Parathyroid adenoma (tissue), 2 donors: ENCODE measurements at regions not wholly inside any gene's neighbourhood (a gene's known extent, or its start where the extent isn't known, plus 50 kb on each side); places are given as distances from the start of the nearest gene placed in this dataset.
"Not testable (repeated sequence)": the region's sequence is repeated elsewhere in the genome, so short reads cannot be mapped to it uniquely, and the experiment has no call there.

ENCODE experiments used
- H2AFZ ChIP-seq: fragments of 300-600 bp; sonication (generic); one replicate; pipeline ENCODE4 v1.7.0; 2017; ENCODE audit warnings: antibody characterized with exemption, mild to moderate bottlenecking
- H3K27ac ChIP-seq: fragments of 300-600 bp; sonication (generic); one replicate; pipeline ENCODE4 v1.7.0; 2017
- H3K27me3 ChIP-seq: fragments of 300-600 bp; sonication (generic); one replicate; pipeline ENCODE4 v1.7.0; 2017; ENCODE audit warnings: low read length; ENCODE audit not compliant: control insufficient read depth, insufficient read depth
- H3K36me3 ChIP-seq: fragments of 300-600 bp; sonication (generic); one replicate; pipeline ENCODE4 v1.7.0; 2017; ENCODE audit warnings: low read length; ENCODE audit not compliant: control insufficient read depth, insufficient read depth
- H3K4me1 ChIP-seq: fragments of 300-600 bp; sonication (generic); one replicate; pipeline ENCODE4 v1.7.0; 2017; ENCODE audit warnings: control low read depth
- H3K4me2 ChIP-seq: fragments of 300-600 bp; sonication (generic); one replicate; pipeline ENCODE4 v1.7.0; 2017; ENCODE audit warnings: low read length
- H3K4me3 ChIP-seq: fragments of 300-600 bp; sonication (generic); one replicate; pipeline ENCODE4 v1.7.0; 2017; ENCODE audit warnings: low read depth, low read length
- H3K79me2 ChIP-seq: fragments of 300-600 bp; sonication (generic); one replicate; pipeline ENCODE4 v1.7.0; 2017; ENCODE audit warnings: control low read depth
- H3K9ac ChIP-seq: fragments of 300-600 bp; sonication (generic); one replicate; pipeline ENCODE4 v1.7.0; 2017; ENCODE audit warnings: mild to moderate bottlenecking
- H3K9me3 ChIP-seq: fragments of 300-600 bp; sonication (generic); one replicate; pipeline ENCODE4 v1.7.0; 2017; ENCODE audit warnings: low read length; ENCODE audit not compliant: control insufficient read depth
- TF ChIP-seq, protein P1 (sequence below): fragments of 300-600 bp; sonication (generic); IDR thresholded peaks from one replicate; pipeline ENCODE4 v1.7.0; 2017; ENCODE audit warnings: antibody characterized with exemption, mild to moderate bottlenecking
- donor health status: primary hyperparathyroidism.

DNA sequence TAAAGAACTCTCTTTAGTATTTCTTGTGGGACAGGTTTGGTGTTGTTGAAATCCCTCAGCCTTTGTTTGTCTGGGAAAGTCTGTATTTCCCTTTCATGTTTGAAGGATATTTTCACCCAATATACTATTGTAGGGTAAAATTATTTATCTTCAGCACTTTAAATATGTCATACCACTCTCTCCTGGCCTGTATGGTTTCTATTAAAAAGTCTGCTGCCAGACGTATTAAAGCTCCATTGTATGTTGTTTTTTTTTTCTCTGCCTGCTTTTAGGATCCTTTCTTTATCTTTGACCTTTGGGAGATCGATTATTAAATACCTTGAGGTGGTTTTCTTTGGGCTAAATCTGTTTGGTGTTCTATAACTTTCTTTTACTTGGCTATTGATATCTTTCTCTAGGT is 119.0 kb upstream of the TBC1D5 start:
- TF ChIP-seq, protein P1, sequence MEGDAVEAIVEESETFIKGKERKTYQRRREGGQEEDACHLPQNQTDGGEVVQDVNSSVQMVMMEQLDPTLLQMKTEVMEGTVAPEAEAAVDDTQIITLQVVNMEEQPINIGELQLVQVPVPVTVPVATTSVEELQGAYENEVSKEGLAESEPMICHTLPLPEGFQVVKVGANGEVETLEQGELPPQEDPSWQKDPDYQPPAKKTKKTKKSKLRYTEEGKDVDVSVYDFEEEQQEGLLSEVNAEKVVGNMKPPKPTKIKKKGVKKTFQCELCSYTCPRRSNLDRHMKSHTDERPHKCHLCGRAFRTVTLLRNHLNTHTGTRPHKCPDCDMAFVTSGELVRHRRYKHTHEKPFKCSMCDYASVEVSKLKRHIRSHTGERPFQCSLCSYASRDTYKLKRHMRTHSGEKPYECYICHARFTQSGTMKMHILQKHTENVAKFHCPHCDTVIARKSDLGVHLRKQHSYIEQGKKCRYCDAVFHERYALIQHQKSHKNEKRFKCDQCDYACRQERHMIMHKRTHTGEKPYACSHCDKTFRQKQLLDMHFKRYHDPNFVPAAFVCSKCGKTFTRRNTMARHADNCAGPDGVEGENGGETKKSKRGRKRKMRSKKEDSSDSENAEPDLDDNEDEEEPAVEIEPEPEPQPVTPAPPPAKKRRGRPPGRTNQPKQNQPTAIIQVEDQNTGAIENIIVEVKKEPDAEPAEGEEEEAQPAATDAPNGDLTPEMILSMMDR = no peak
- no peaks in the 10 kb centered on the region for H3K36me3 ChIP-seq
- H3K27ac ChIP-seq = no peak overlapping the region
- H3K27me3 ChIP-seq = no peaks in the 10 kb centered on the region
- no peaks in the 10 kb centered on the region for H3K4me1 ChIP-seq
- no peaks in the 10 kb centered on the region for H3K9me3 ChIP-seq
- no peak overlapping the region for H3K9ac ChIP-seq
- no peaks in the 10 kb centered on the region for H3K79me2 ChIP-seq
- H3K4me2 ChIP-seq = no peak overlapping the region
- no peak overlapping the region for H3K4me3 ChIP-seq
- no peak overlapping the region for H2AFZ ChIP-seq

DNA sequence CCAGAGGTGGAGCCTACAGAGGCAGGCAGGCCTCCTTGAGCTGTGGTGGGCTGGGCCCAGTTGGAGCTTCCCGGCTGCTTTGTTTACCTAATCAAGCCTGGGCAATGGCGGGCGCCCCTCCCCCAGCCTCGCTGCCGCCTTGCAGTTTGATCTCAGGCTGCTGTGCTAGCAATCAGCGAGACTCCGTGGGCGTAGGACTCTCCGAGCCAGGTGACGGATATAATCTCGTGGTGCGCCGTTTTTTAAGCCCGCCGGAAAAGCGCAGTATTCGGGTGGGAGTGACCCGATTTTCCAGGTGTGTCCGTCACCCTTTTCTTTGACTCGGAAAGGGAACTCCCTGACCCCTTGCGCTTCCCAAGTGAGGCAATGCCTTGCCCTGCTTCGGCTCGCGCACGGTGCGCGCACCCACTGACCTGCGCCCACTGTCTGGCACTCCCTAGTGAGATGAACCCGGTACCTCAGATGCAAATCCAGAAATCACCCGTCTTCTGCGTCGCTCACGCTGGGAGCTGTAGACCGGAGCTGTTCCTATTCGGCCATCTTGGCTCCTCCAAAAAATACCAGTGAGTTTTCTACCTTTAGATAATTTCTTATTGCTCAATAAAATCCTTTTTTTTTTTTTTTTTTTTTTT is 118.5 kb upstream of the TBC1D5 start:
- H3K36me3 ChIP-seq, H3K4me1 ChIP-seq, H3K9me3 ChIP-seq, H3K4me3 ChIP-seq, H3K27ac ChIP-seq, H3K79me2 ChIP-seq, H3K9ac ChIP-seq, H3K27me3 ChIP-seq, H2AFZ ChIP-seq, H3K4me2 ChIP-seq: not testable (repeated sequence)

DNA sequence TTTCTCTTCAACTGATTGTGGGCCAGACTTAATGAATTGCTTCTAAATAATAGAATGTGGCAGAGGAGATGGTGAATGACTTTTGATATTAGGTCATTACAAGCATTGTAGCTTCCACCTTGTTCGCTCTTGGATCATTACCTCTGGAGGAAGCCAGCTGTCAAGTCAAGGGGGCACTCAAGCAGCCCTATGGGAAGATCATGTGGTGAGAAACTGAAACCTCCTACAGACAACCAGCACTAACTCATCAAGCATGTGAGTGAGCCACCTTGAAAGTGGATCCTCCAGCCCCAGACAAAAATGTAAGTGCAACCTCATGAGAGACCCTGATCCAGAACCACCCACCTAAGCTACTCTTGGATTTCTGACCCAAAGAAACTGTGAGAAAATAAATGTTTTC is 109.8 kb upstream of the TBC1D5 start:
- Histone ChIP-seq H3K4me1 (no peaks in the 10 kb centered on the region), H3K4me2 (no peak overlapping the region), H3K27me3 (no peaks in the 10 kb centered on the region)

DNA sequence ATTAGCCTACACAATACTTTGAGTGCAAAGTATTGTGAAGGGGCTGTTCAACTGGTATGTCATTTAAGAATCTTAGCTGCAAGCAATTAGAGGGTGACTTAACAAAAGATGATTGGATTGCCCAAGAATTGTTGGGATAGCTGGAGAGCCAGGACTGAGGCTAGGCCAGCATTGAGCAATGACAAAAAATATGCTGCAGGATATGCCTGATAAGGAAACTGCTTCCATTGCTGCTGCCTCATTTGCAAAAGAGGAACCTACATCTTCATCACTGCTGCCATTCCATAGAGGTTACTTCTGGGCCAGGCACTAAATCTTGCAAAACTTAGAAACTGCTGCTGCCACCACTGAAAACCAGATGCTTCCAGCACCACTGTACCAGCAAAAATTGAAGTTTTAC is 108.0 kb upstream of the TBC1D5 start:
- Histone ChIP-seq H3K9ac (no peak overlapping the region), H2AFZ (no peak overlapping the region), H3K9me3 (no peaks in the 10 kb centered on the region), H3K27ac (no peak overlapping the region), H3K4me3 (no peak overlapping the region), H3K4me2 (no peak overlapping the region), H3K79me2 (no peaks in the 10 kb centered on the region), H3K36me3 (no peaks in the 10 kb centered on the region), H3K4me1 (no peaks in the 10 kb centered on the region), H3K27me3 (no peaks in the 10 kb centered on the region)
- TF ChIP-seq, protein P1 = no peak

More for the DNA sequence above, 109.8 kb upstream of the TBC1D5 start:
- no peak overlapping the region for H3K4me3 ChIP-seq
- no peaks in the 10 kb centered on the region for H3K36me3 ChIP-seq
- no peak overlapping the region for H3K9ac ChIP-seq
- TF ChIP-seq, protein P1 = no peak
- no peaks in the 10 kb centered on the region for H3K79me2 ChIP-seq
- no peaks in the 10 kb centered on the region for H3K9me3 ChIP-seq
- H3K27ac ChIP-seq = no peak overlapping the region
- H2AFZ ChIP-seq = no peak overlapping the region

DNA sequence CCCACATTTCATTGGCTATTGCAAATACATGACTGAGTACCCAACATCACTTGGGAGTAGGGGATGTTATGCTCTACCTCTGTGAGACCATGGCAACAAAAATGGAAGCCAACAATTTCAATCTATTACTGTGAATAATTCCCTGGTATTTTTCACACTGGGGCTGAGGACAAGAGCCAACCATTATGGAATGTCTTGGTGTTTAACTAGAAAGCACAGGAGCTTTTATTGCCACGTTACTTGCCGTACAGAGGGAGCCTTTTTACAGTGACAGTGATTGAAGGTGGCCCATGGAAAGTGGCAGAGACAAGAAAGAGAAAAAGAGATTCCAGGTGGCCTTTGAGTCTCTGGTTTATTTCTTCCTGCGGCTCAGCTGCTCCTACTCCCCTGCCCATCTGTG is 105.7 kb upstream of the TBC1D5 start:
- H3K36me3 ChIP-seq = no peaks in the 10 kb centered on the region
- H3K79me2 ChIP-seq = no peaks in the 10 kb centered on the region
- no peak overlapping the region for H3K4me2 ChIP-seq
- no peak overlapping the region for H2AFZ ChIP-seq
- H3K9me3 ChIP-seq = no peaks in the 10 kb centered on the region
- no peaks in the 10 kb centered on the region for H3K27me3 ChIP-seq
- TF ChIP-seq, protein P1 = no peak
- no peak overlapping the region for H3K4me3 ChIP-seq
- no peaks in the 10 kb centered on the region for H3K4me1 ChIP-seq
- no peak overlapping the region for H3K9ac ChIP-seq
- no peak overlapping the region for H3K27ac ChIP-seq
